CD4-positive, alpha-beta T cell (primary cell): ENCODE measurements at regions not wholly inside any gene's neighbourhood (a gene's known extent, or its start where the extent isn't known, plus 50 kb on each side); places are given as distances from the start of the nearest gene placed in this dataset.

Experiments used
- ATAC-seq: fragments of 200-7000 bp; cut with Tn5 transposase; one replicate; pipeline ENCODE4 v1.10.0; 2022; ENCODE audit warnings: mild to moderate bottlenecking; ENCODE audit not compliant: poor library complexity
- CTCF ChIA-PET: fragments of 350-600 bp; sonication (Branson Sonifier 250); formaldehyde crosslinking; loops from one replicate; lab custom pipeline; 2021; ENCODE audit warnings: antibody characterized with exemption, inconsistent platforms; lab: Charles Lee
- POLR2A ChIA-PET: fragments of 350-600 bp; sonication (Branson Sonifier 250); formaldehyde crosslinking; loops from one replicate; lab custom pipeline; 2021; ENCODE audit warnings: antibody characterized with exemption, inconsistent platforms; lab: Charles Lee
- DNase-seq, 14 experiments: peaks; one replicate each; pipeline ENCODE4 v3.0.0-alpha.2; 2013 to 2020; ENCODE audit warnings: mixed read lengths in 2 of 14
- H3K27ac ChIP-seq, 2 donors: one replicate each; pipeline versions ENCODE4 v1.5.1 to v1.7.0; 2013; ENCODE audit warnings: low read length in 2 of 2, low read depth in 1 of 2, mild to moderate bottlenecking in 1 of 2
- H3K27me3 ChIP-seq, 2 experiments: 1 replicate in 1 of 2; 2 replicates in 1 of 2; pipeline versions ENCODE4 v1.6.1 to v1.7.0; 2013; ENCODE audit warnings: low read length in 2 of 2, control low read depth in 1 of 2, mild to moderate bottlenecking in 1 of 2, moderate library complexity in 1 of 2; ENCODE audit not compliant: insufficient read depth in 2 of 2, control insufficient read depth in 1 of 2
- H3K36me3 ChIP-seq: one replicate; pipeline ENCODE4 v1.6.1; 2013; ENCODE audit warnings: low read length, control low read depth; ENCODE audit not compliant: insufficient read depth
- H3K4me1 ChIP-seq: one replicate; pipeline ENCODE4 v1.6.1; 2013; ENCODE audit warnings: low read length, control low read depth; ENCODE audit not compliant: insufficient read depth
- H3K4me3 ChIP-seq: one replicate; pipeline ENCODE4 v1.5.1; 2013; ENCODE audit warnings: mild to moderate bottlenecking, low read length, moderate library complexity
- H3K9me3 ChIP-seq, 2 experiments: 1 replicate in 1 of 2; 2 replicates in 1 of 2; pipeline versions ENCODE4 v1.6.1 to v1.7.0; 2013; ENCODE audit warnings: low read length in 2 of 2, mild to moderate bottlenecking in 2 of 2, control low read depth in 1 of 2, moderate library complexity in 1 of 2; ENCODE audit not compliant: control insufficient read depth in 1 of 2, insufficient read depth in 1 of 2
- H3K27ac Mint-ChIP-seq: one replicate; pipeline ENCODE4 v1.8.0; 2020; ENCODE audit warnings: mixed read lengths
- H3K27me3 Mint-ChIP-seq: one replicate; pipeline ENCODE4 v1.8.0; 2021; ENCODE audit warnings: mixed read lengths
- H3K36me3 Mint-ChIP-seq: one replicate; pipeline ENCODE4 v1.8.0; 2021; ENCODE audit warnings: low read depth, mixed read lengths
- H3K4me1 Mint-ChIP-seq: one replicate; pipeline ENCODE4 v1.8.0; 2021; ENCODE audit warnings: low read depth, mixed read lengths
- H3K4me3 Mint-ChIP-seq: one replicate; pipeline ENCODE4 v1.8.0; 2020; ENCODE audit warnings: mild to moderate bottlenecking, mixed read lengths
- H3K9me3 Mint-ChIP-seq: one replicate; pipeline ENCODE4 v1.8.0; 2020; ENCODE audit warnings: mixed read lengths
- CTCF ChIP-seq: fragments of 200-600 bp; IDR thresholded peaks from one replicate; pipeline ENCODE4 v1.8.0; 2022; ENCODE audit warnings: antibody characterized with exemption, mild to moderate bottlenecking
- intact Hi-C, 2 experiments: fragments of 100-400 bp; cut with DNase I in 1 of 2; cut with micrococcal nuclease in 1 of 2; formaldehyde crosslinking; loops; one replicate each; pipeline versions ENCODE4 v1.15.1 to v1.9.0; 2023 to 2025; cut with DNase I, micrococcal nuclease

- DNase-seq (no peak), ATAC-seq (no peak)
- H3K4me3 ChIP-seq, result no peak overlapping the region
- H3K27ac Mint-ChIP-seq, result no peak overlapping the region
- CTCF ChIA-PET, result no interaction called here
- H3K27me3 ChIP-seq, result no peaks in the 10 kb centered on the region
- peaks cover 27% of the 10 kb centered on the region for H3K27me3 Mint-ChIP-seq
- POLR2A ChIA-PET, result no interaction called here
- no peak overlapping the region for H3K4me3 Mint-ChIP-seq
- H3K4me1 ChIP-seq, result no peaks in the 10 kb centered on the region
- H3K36me3 ChIP-seq, result no peaks in the 10 kb centered on the region
- no peaks in the 10 kb centered on the region for H3K36me3 Mint-ChIP-seq
- H3K27ac ChIP-seq, result no peak overlapping the region
- H3K9me3 ChIP-seq, result no peaks in the 10 kb centered on the region
- H3K9me3 Mint-ChIP-seq, result peaks cover 6% of the 10 kb centered on the region
- intact Hi-C loops, result no loop called here
- peaks cover 4% of the 10 kb centered on the region for H3K4me1 Mint-ChIP-seq
- TF ChIP-seq CTCF, result no peak
Observed at GRCh38 chr7:7090460-7090859, 91.9 kb upstream of the C1GALT1 start.

GRCh38 chr7:7098280-7098818 is 84.0 kb upstream of the C1GALT1 start:
- Histone ChIP-seq H3K4me3 (no peak overlapping the region), H3K27ac (no peak overlapping the region), H3K4me1 (no peaks in the 10 kb centered on the region), H3K9me3 (no peaks in the 10 kb centered on the region), H3K36me3 (no peaks in the 10 kb centered on the region), H3K27me3 (no peaks in the 10 kb centered on the region)
- Mint-ChIP-seq H3K9me3 (no peaks in the 10 kb centered on the region), H3K27ac (no peak overlapping the region), H3K4me3 (no peak overlapping the region), H3K4me1 (peaks cover 4% of the 10 kb centered on the region), H3K27me3 (no peaks in the 10 kb centered on the region), H3K36me3 (no peaks in the 10 kb centered on the region)
- DNase-seq (no peak), ATAC-seq (no peak)
- no peak for TF ChIP-seq CTCF
- POLR2A ChIA-PET, result no interaction called here
- intact Hi-C loops, result loop anchor here in 1 of 2 experiments (5.0 kb wide), 1 partner anchor 664 kb away; no protein-coding TSS in a partner anchor
- CTCF ChIA-PET, result no interaction called here

DNA sequence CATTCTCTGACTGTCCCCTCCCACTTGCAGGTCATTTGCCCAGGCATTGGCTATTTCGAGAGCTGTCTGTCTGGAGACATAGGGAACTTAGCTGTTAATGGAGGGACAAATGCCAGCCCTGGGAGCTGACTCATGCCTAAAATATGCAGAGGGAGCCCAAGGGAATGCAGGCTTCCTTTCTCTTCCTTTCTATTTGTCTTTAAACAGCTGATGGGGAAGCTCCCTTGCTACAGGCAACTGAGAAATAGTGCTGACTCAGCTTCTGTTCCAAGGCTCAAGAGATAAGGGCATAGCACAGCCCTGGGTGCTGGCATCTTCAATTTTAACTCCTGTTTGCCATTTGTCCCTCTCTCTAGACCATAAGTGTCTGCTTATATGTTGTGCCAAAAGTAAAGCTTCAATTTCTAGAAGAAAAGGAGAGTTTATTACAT is 82.7 kb upstream of the C1GALT1 start:
- Mint-ChIP-seq H3K36me3 (no peaks in the 10 kb centered on the region), H3K4me3 (no peak overlapping the region), H3K27me3 (no peaks in the 10 kb centered on the region), H3K27ac (no peak overlapping the region), H3K4me1 (peaks cover 12% of the 10 kb centered on the region), H3K9me3 (no peaks in the 10 kb centered on the region)
- intact Hi-C loops, result loop anchor here (5.0 to 10.0 kb wide), 9 partner anchors 55 to 1198 kb away; partner anchors contain the start of gene C1GALT1 (in 1 of the 2)
- no peak for ATAC-seq
- Histone ChIP-seq H3K36me3 (no peaks in the 10 kb centered on the region), H3K27ac (no peak overlapping the region), H3K9me3 (no peaks in the 10 kb centered on the region), H3K27me3 (no peaks in the 10 kb centered on the region), H3K4me3 (no peak overlapping the region), H3K4me1 (peaks cover 7% of the 10 kb centered on the region)
- no peak for TF ChIP-seq CTCF
- POLR2A ChIA-PET, result interaction anchor here (2.1 kb wide), 1 partner anchor 82 kb away, joined by 5 read pairs; no protein-coding TSS in a partner anchor
- no peak for DNase-seq
- CTCF ChIA-PET, result no interaction called here
